ENCODE measurements at regions not wholly inside any gene's neighbourhood (a gene's known extent, or its start where the extent isn't known, plus 50 kb on each side); places are given as distances from the start of the nearest gene placed in this dataset.
A peak's percentile ranks its signal among the peaks of the same experiment; 100 is the strongest.

DNA sequence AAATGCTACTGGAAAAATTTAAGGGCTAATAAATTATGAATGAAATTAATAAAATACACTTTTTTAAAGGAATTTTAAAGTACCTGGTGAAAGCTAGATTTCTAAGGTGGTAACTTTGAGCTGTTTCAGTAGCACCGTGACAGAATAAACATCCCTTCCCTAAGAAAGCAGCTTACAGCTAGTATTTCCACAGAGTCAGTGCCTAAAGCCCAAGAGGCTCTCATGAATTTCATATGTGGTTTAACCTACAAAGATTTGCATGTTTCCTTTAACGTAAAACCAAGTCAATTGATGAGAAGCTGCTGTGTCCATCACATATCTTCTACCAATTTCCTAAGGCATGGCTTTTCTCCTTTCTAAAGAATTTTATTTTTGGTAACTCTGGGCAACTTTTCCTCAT, 56.8 kb downstream of the IFNG start:
- intact Hi-C loops (cut with micrococcal nuclease): no loop called here
- no peak overlapping the region for H3K4me3 Mint-ChIP-seq
- H3K27me3 Mint-ChIP-seq (ENCODE audit: insufficient read depth): no peaks in the 10 kb centered on the region
- peak overlapping the region; percentile 66 for H3K27ac Mint-ChIP-seq
- peaks cover 16% of the 10 kb centered on the region for H3K36me3 Mint-ChIP-seq (ENCODE audit: low read depth)
- no peak for DNase-seq (ENCODE audit: low spot score)
- no peaks in the 10 kb centered on the region for H3K9me3 Mint-ChIP-seq
- H3K4me1 Mint-ChIP-seq (ENCODE audit: low read depth): peaks cover 23% of the 10 kb centered on the region

DNA sequence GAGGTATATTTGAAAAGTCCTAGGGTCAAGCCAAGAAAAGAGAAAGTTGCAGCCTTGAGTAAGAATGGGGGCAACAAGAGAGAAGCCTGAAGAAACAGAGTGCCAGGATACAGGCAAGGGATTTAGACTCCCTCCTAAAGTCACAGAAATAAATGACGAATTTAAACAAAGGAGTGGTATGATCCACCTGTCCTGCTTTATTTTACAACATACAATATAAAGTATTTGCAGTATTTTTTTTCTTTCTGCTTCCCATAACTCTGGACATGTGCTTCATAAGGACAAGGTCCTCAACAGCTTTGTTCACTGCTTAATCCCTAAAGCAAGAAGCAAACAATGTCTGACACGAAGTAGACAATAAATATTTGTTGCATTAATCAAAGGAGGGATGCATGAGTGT, 57.4 kb downstream of the IFNG start:
- Mint-ChIP-seq H3K4me1 (ENCODE audit: low read depth) (peaks cover 23% of the 10 kb centered on the region), H3K36me3 (ENCODE audit: low read depth) (peaks cover 16% of the 10 kb centered on the region), H3K27ac (no peak overlapping the region), H3K9me3 (no peaks in the 10 kb centered on the region), H3K4me3 (no peak overlapping the region), H3K27me3 (ENCODE audit: insufficient read depth) (no peaks in the 10 kb centered on the region)
- intact Hi-C loops (cut with micrococcal nuclease): no loop called here
- DNase-seq (ENCODE audit: low spot score): no peak

DNA sequence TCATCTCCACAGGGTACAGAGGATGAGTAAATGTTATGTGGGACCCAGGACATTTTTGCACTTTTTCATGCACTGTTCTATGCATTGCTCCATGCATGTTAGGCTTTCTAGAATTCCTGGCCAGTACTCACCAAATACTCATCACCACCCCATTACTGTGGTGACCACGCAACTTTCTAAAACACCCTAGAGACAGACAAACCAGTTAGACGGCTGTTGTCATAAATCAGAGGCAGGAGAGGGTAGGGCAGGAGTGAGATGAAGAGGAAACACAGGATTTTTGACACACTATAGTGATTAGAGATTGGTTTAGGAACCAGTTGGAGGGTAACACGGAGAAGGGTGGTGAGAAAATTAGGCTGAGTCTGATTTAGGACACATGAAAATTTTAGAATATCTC, 59.3 kb downstream of the IFNG start:
- Mint-ChIP-seq H3K4me3 (no peak overlapping the region), H3K27me3 (ENCODE audit: insufficient read depth) (no peaks in the 10 kb centered on the region), H3K27ac (no peak overlapping the region), H3K4me1 (ENCODE audit: low read depth) (peaks cover 30% of the 10 kb centered on the region), H3K9me3 (peaks cover 6% of the 10 kb centered on the region), H3K36me3 (ENCODE audit: low read depth) (peaks cover 23% of the 10 kb centered on the region)
- no peak for DNase-seq (ENCODE audit: low spot score)
- intact Hi-C loops (cut with micrococcal nuclease): no loop called here

DNA sequence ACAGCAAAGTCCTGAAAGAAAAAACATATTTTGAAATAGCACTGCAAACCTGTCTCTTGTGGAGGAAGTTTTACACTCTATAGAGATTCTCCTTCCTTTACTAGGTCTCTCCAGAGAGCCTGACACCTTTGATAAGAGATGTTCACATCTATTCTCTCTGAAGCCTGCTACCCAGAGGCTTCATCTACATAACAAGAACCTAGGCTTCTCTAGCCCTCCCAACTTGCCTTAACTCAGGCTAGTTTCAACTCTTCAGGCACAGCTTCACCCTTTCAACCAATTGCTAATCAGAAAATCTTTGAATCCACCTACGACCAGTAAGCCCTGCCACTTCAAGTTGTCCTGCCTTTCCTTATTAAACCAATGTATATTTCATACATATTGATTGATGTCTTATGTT, 60.6 kb downstream of the IFNG start:
- Mint-ChIP-seq H3K4me3 (no peak overlapping the region), H3K4me1 (ENCODE audit: low read depth) (peaks cover 40% of the 10 kb centered on the region)

DNA sequence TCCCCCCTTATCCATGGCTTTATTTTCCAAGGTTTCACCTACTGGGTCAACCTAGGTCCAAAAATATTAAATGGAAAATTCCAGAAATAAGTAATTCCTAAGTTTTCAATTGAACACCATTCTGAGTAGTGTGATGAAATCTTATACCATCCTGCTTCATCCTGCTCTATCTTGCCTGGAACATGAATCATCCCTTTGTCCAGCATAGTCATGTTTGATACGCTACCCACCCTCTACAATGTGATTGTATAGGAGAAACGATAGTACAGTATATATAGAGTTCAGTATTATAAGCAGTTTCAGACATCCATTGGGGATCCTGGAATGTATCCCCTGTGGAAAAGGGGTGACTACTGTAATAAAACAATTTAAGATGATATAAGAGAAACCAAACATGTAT, 62.2 kb downstream of the IFNG start:
- no peak overlapping the region for H3K4me3 Mint-ChIP-seq
- H3K27ac Mint-ChIP-seq: no peak overlapping the region
- intact Hi-C loops (cut with micrococcal nuclease): no loop called here
- no peak for DNase-seq (ENCODE audit: low spot score)
- H3K4me1 Mint-ChIP-seq (ENCODE audit: low read depth): peaks cover 45% of the 10 kb centered on the region
- no peaks in the 10 kb centered on the region for H3K27me3 Mint-ChIP-seq (ENCODE audit: insufficient read depth)
- H3K9me3 Mint-ChIP-seq: peaks cover 6% of the 10 kb centered on the region
- H3K36me3 Mint-ChIP-seq (ENCODE audit: low read depth): peaks cover 32% of the 10 kb centered on the region

More for the DNA sequence above, 60.6 kb downstream of the IFNG start:
- intact Hi-C loops (cut with micrococcal nuclease): no loop called here
- H3K36me3 Mint-ChIP-seq (ENCODE audit: low read depth): peaks cover 23% of the 10 kb centered on the region
- H3K27me3 Mint-ChIP-seq (ENCODE audit: insufficient read depth): no peaks in the 10 kb centered on the region
- no peak for DNase-seq (ENCODE audit: low spot score)
- peaks cover 6% of the 10 kb centered on the region for H3K9me3 Mint-ChIP-seq
- no peak overlapping the region for H3K27ac Mint-ChIP-seq

DNA sequence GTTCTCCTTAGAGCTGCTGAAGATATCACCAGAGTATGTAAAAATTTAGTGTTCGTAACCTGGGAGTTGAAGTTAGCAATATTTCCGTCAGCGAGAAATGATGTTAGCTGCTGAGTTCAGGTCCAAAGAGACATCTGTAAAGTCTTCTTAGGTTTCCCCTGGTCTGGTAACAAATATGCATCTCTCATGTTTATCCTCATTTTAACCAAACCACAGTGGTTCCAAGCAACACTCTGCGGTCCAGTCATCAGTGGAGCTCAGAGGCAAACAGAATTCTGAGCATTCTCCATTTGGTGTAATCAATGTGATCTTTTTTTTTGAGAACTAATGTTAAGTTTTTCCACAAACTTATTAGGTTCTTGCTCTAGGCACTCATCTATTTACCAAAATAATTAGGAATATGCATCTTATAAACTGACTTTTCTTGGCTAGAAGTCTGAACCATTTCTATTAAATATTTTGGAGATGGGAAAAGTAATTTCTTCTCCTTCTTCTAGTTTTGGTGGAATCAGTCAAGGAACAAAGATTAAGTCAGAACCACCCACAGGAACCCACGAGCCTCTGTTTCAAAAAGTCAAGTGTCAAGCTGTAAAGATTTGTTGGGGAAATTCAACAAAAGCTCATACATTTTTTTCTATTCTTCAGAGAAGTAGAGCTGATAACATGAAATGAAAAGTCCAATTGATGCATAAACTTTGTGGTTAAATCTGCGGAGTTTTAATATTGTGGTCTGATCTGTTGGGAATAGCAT, 64.7 kb downstream of the IFNG start:
- H3K9me3 Mint-ChIP-seq: peaks cover 26% of the 10 kb centered on the region
- H3K36me3 Mint-ChIP-seq (ENCODE audit: low read depth): peaks cover 39% of the 10 kb centered on the region
- H3K27me3 Mint-ChIP-seq (ENCODE audit: insufficient read depth): no peaks in the 10 kb centered on the region
- H3K4me1 Mint-ChIP-seq (ENCODE audit: low read depth): peaks cover 39% of the 10 kb centered on the region
- DNase-seq (ENCODE audit: low spot score): no peak
- peak overlapping the region; percentile 49 for H3K27ac Mint-ChIP-seq
- intact Hi-C loops (cut with micrococcal nuclease): loop anchor here (1.0 kb wide), 1 partner anchor 11 kb away; no protein-coding TSS in a partner anchor
- no peak overlapping the region for H3K4me3 Mint-ChIP-seq

DNA sequence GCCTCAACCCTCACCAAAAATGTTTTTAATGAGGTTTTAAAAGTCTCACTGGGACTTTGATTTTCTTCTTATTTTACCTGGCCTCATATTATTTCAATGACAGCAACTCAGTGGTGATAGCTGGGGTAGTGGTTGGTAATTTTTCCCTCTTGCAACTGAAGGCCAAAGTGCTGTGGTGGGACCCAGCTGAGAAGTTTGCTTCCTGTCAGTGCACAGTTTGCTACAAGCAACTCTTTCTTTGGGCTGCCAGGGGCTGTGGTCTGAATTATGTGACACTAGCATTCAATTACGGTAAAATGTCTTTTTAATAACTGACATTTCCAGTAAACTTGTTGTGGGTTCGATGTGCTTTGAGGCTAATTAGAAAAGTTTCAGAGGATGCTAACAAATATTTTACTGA, 65.3 kb downstream of the IFNG start:
- Mint-ChIP-seq H3K4me1 (ENCODE audit: low read depth) (peaks cover 38% of the 10 kb centered on the region), H3K27me3 (ENCODE audit: insufficient read depth) (no peaks in the 10 kb centered on the region), H3K27ac (peak overlapping the region; percentile 26), H3K36me3 (ENCODE audit: low read depth) (peaks cover 44% of the 10 kb centered on the region), H3K4me3 (no peak overlapping the region), H3K9me3 (peaks cover 32% of the 10 kb centered on the region)
- no peak for DNase-seq (ENCODE audit: low spot score)
- intact Hi-C loops (cut with micrococcal nuclease): no loop called here

DNA sequence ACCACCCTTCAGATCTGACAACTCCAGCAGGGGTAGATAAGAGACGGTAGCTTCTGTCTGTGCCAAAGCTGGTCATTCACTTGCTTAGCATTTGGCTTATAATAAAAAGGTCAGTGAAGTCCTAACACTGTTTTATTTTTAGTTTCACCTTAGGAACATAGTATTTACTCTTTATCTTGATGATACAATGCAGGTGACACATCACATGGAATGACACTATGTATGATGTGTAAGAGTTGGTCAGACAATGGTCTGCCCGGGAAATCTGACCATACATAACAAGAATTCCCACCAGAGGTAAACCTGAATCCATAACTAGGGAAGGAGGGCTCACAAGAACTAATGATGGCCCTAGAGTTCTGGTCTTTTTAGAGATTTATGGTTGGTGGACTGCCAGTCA, 66.6 kb downstream of the IFNG start:
- peaks cover 37% of the 10 kb centered on the region for H3K9me3 Mint-ChIP-seq
- no peak overlapping the region for H3K4me3 Mint-ChIP-seq
- no peaks in the 10 kb centered on the region for H3K27me3 Mint-ChIP-seq (ENCODE audit: insufficient read depth)
- peaks cover 30% of the 10 kb centered on the region for H3K4me1 Mint-ChIP-seq (ENCODE audit: low read depth)
- peak overlapping the region; percentile 16 for H3K27ac Mint-ChIP-seq
- intact Hi-C loops (cut with micrococcal nuclease): no loop called here
- DNase-seq (ENCODE audit: low spot score): no peak
- H3K36me3 Mint-ChIP-seq (ENCODE audit: low read depth): peaks cover 40% of the 10 kb centered on the region

DNA sequence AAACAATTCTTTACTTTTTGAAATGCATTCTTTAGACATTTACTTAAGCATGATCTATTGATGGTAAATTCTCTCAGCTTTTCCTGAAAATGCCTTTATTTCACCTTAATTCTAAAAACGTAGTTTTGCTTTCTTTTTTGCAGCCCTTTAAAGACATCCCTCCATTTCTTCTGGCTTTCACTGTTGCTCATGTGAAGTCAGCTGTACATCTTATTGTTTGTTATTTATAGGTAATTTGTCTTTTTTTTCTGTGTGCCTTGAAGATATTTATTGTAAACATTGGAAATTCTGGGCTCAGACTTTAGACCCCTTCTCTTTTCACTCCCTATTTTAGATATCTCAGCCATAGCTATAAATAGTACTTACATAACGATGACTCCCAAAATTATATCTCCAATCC, 70.4 kb downstream of the IFNG start:
- intact Hi-C loops (cut with micrococcal nuclease): loop anchor here (1.0 kb wide), 1 partner anchor 8 kb away; no protein-coding TSS in a partner anchor
- H3K27ac Mint-ChIP-seq: no peak overlapping the region
- H3K36me3 Mint-ChIP-seq (ENCODE audit: low read depth): peaks cover 46% of the 10 kb centered on the region
- H3K9me3 Mint-ChIP-seq: peaks cover 52% of the 10 kb centered on the region
- H3K27me3 Mint-ChIP-seq (ENCODE audit: insufficient read depth): no peaks in the 10 kb centered on the region
- peaks cover 12% of the 10 kb centered on the region for H3K4me1 Mint-ChIP-seq (ENCODE audit: low read depth)
- H3K4me3 Mint-ChIP-seq: no peak overlapping the region
- no peak for DNase-seq (ENCODE audit: low spot score)

DNA sequence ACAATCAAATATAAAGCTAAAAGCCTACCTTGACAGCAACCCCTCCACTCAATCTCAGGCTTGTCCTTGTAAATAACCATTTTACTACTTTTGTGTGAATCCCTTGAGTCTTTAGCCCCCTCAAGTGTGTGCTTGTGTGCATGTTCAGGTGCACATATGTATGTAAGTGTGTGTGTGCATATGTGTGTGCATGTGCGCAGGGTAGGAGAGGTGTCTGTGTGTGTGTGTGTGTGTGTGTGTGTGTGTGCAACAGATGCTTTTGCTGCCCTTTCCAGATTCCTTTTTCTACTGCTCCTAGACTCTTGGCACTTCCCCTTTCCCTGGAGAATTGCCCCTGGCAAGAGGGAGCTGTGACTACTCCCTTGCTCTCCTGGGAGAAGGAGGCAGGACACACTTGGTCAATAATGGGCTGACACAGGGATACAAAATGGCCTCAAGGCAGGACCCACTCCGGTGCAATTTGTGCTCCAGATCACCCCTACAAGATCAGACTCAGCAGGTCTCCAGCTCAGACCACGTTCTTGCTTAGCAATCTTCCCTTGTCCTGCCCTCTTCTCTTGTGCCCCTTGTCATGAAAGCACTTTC, 73.4 kb downstream of the IFNG start:
- intact Hi-C loops (cut with micrococcal nuclease): no loop called here
- Mint-ChIP-seq H3K4me1 (ENCODE audit: low read depth) (peaks cover 15% of the 10 kb centered on the region), H3K9me3 (peaks cover 70% of the 10 kb centered on the region), H3K27me3 (ENCODE audit: insufficient read depth) (no peaks in the 10 kb centered on the region), H3K27ac (no peak overlapping the region), H3K36me3 (ENCODE audit: low read depth) (peaks cover 51% of the 10 kb centered on the region), H3K4me3 (no peak overlapping the region)
- no peak for DNase-seq (ENCODE audit: low spot score)

DNA sequence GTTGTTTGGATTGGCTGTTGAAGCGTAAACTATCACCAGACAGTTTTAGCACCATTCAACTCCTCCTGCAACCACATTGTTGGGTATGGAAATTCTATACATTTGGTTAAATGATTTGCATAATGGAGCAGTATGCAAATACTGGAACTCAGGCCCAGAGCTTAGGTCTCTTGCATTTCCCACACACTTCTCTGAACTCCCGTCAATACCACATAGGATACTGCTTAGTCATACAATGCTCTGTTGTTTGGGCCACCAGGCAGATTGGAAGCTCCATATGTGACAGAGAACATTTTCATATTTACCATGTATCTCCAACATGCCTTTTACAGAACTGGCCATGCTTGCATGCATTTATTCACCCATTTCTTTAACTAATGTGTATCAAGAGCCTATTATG, 78.0 kb downstream of the IFNG start:
- peaks cover 41% of the 10 kb centered on the region for H3K36me3 Mint-ChIP-seq (ENCODE audit: low read depth)
- intact Hi-C loops (cut with micrococcal nuclease): loop anchor here (1.0 to 2.0 kb wide), 8 partner anchors 8 to 383 kb away; no protein-coding TSS in a partner anchor
- DNase-seq (ENCODE audit: low spot score): no peak
- H3K4me3 Mint-ChIP-seq: no peak overlapping the region
- peak overlapping the region; percentile 80 for H3K27ac Mint-ChIP-seq
- H3K4me1 Mint-ChIP-seq (ENCODE audit: low read depth): peaks cover 56% of the 10 kb centered on the region
- peaks cover 71% of the 10 kb centered on the region for H3K9me3 Mint-ChIP-seq
- H3K27me3 Mint-ChIP-seq (ENCODE audit: insufficient read depth): no peaks in the 10 kb centered on the region

DNA sequence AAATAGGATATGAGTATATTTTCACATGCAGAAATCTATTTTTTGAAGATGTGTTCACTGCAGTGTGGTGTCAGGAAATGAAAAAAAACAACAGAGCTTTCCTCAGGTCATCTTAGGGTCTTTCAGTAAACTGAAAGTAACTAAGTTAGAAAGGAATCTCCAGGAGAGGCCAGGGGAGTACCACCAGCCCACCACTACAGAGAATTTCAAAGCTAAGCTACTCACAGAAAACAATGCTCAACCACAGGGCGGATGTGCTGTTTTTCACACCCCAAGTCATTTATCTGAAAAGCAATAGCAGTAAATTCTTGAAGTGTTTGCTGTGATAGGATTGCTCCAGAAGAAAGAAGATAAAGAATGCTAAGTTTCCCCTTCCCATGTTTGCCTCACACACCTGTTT, 79.0 kb downstream of the IFNG start:
- peak; percentile 57 for DNase-seq (ENCODE audit: low spot score)
- peaks cover 57% of the 10 kb centered on the region for H3K4me1 Mint-ChIP-seq (ENCODE audit: low read depth)
- H3K27ac Mint-ChIP-seq: peak overlapping the region; percentile 80
- peak overlapping the region; percentile 2 for H3K4me3 Mint-ChIP-seq
- H3K36me3 Mint-ChIP-seq (ENCODE audit: low read depth): peaks cover 41% of the 10 kb centered on the region
- H3K27me3 Mint-ChIP-seq (ENCODE audit: insufficient read depth): no peaks in the 10 kb centered on the region
- H3K9me3 Mint-ChIP-seq: peaks cover 66% of the 10 kb centered on the region
- intact Hi-C loops (cut with micrococcal nuclease): loop anchor here (1.0 to 2.0 kb wide), 4 partner anchors 40 to 382 kb away; no protein-coding TSS in a partner anchor

DNA sequence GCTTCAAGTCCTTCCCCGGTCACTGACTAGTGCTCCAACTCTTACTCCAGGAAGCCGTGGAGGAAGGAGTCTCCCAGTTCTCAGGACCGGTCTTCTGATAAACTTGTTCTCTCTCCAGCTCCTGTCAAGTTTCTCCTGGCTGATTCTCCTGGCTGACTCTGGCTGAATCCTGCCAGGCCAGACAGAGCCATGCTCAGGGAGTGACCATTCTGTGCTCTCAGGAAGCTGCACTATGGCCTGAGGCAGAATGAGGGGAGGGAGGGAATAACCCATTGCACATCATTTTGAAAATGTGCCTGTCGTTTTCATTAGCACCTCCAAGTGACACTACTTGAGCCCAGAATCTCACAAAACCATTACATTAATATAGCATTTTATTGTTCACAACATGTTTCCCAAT, 80.8 kb downstream of the IFNG start:
- Mint-ChIP-seq H3K36me3 (ENCODE audit: low read depth) (peaks cover 29% of the 10 kb centered on the region), H3K4me3 (peak overlapping the region; percentile 27), H3K4me1 (ENCODE audit: low read depth) (peaks cover 64% of the 10 kb centered on the region), H3K27ac (peak overlapping the region; percentile 75), H3K9me3 (peaks cover 50% of the 10 kb centered on the region), H3K27me3 (ENCODE audit: insufficient read depth) (no peaks in the 10 kb centered on the region)
- intact Hi-C loops (cut with micrococcal nuclease): no loop called here
- no peak for DNase-seq (ENCODE audit: low spot score)

All from activated T-helper 1 cell treated with anti-CD3 and anti-CD28 coated beads, Interleukin-12 subunit alpha, Interleukin-12 subunit beta, Interleukin-2, Interleukin-4 antibody, amounts not matched to agents 30 ng/mL and 10 ng/mL and 1 ng/mL, durations not matched to agents 14 hours and 24 hours and 36 hours (primary cell).